Superior temporal gyrus (tissue), 1 donor: ENCODE measurements at regions not wholly inside any gene's neighbourhood (a gene's known extent, or its start where the extent isn't known, plus 50 kb on each side); places are given as distances from the start of the nearest gene placed in this dataset.
"Not testable (repeated sequence)": the region's sequence is repeated elsewhere in the genome, so short reads cannot be mapped to it uniquely, and the experiment has no call there.

ENCODE experiments used
- DNase-seq: peaks from one replicate; pipeline ENCODE4 v3.0.0-alpha.2; 2016; ENCODE audit errors: extremely low spot score

DNA sequence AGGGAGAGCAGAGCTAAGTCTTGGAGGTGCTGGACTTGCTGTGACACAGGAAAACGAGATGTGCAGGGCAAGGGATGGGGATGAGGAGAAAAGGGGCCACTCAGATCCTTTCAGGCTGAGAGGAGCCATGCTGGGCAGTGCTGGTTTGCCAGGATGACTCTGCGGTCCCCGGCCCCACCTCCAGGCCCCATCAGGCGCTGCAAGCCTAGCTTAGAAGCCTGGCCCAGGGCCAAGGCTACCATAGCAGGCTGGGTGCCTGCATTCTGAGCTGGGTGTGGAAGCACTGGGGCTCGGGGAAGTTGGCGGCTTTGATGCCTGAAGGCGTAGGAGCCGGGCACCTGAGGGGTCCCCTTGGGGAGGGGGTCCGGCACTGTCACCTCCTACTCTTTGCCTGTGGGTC is 341.2 kb upstream of the USP9Y start:
- no peak for DNase-seq

DNA sequence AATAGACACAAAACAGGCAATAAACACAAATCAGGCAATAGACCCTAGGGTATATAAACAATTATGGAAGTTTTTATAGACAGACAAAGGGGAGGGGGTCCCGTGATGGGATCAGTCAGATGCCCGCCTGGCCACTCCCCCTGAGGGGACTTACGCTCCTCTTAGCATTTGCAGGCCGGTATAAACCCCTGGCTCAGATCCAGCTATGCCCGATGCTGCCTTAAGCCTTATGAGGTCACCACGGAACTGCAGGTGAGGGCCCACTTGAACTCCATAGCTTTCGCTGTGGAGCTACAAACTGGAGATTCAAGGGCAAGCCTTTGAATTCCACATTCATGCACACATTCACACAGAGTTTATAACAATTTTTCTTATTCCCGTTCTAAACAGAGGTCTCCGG is 340.5 kb upstream of the USP9Y start:
- DNase-seq, result no peak

DNA sequence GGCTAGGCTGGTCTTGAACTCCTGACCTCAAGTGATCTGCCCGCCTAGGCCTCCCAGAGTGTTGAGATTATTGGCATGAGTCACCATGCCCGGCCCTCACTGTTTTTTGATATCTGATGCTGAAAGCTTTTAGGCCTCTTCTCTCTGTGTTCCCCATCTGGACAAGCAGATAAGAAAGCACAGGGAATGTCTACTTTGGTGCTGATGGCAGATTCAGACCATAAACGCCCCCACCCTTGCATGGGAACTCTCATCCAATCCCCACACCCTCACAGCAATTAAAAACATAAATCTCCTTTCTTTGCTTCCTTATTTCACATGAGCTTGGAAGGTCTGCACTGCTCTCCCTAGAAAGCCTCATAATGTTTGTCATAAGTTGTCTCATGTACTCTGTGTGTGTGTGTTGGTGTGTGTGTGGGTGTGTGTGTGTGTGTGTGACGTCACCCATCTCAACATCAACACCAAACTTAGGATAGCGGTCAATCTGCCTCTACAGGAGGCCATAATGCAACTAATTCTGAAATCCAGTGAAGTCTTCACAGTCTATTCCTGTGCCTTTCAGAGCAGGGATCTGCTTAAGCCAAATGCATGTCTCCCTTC is 335.6 kb upstream of the USP9Y start:
- DNase-seq, result no peak

DNA sequence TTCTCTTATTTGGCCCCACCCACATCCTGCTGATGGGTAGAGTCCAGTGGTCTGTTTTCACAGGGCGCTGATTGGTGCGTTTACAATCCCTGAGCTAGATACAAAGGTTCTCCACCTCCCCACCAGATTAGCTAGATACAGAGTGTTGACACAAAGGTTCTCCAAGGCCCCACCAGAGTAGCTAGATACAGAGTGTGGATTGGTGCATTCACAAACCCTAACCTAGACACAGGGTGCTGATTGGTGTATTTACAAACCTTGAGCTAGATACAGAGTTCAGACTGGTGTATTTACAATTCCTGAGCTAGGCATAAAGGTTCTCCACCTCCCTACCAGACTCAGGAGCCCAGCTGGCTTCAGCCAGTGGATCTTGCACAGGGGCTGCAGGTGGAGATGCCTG is 326.4 kb upstream of the USP9Y start:
- not testable (repeated sequence) for DNase-seq

DNA sequence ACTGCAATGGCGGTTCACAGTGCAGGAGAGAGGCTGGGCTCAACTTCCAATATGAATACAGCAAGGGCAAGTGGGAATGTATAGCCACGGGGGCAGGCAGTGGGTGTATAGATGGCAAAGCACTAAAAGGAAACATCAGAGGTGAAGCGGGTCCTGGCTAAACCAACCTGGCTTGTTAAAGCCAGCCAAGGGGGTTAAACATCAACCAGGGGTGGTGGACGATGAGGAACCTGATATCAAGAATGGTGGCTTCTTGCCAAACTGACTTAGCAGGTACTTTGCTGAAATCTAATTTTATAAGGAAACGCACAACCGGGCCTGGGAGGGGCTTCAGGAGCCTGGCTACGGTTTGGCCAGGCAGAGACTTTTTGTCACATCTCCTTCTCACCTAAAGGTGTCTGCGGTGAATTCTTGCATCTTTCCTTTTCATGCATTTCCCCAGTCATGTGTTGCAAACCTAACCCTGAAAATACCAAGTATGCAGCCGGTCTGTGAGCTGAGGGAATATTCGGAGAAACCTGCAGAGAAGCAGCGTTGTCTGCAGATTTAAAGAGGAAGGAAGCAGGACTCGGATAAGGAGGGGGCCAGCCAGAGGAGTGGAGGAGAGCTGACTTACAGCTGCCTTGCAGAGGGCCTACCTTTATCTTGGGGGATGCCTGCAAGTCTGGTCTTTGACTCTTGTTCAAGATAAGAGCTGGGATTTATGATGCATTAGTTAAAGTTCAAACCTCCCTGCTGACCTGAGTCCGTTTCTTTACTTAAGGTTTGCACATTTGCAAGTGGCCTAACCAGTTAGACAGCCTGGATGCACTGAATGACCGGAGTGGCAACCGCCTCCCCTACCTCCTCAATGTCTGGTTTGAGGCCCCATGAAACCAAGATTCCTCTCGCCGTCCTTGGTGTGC is 309.1 kb upstream of the USP9Y start:
- DNase-seq, result not testable (repeated sequence)

DNA sequence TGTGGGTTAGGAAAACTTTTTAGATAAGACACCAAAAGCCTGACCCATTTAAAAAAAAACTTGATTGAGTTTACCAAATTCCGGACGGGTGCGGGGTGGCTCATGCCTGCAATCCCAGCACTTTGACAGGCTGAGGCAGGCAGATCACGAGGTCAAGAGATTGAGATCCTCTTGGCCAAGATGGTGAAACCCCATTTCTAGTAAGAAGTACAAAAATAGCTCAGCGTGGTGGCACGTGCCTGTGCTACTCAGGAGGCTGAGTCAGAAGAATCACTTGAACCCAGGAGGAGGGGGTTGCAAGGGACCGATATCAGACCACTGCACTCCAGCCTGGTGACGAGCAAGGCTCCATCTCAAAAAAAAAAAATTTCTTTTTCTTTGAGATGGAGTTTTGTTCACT is 307.8 kb upstream of the USP9Y start:
- no peak for DNase-seq

DNA sequence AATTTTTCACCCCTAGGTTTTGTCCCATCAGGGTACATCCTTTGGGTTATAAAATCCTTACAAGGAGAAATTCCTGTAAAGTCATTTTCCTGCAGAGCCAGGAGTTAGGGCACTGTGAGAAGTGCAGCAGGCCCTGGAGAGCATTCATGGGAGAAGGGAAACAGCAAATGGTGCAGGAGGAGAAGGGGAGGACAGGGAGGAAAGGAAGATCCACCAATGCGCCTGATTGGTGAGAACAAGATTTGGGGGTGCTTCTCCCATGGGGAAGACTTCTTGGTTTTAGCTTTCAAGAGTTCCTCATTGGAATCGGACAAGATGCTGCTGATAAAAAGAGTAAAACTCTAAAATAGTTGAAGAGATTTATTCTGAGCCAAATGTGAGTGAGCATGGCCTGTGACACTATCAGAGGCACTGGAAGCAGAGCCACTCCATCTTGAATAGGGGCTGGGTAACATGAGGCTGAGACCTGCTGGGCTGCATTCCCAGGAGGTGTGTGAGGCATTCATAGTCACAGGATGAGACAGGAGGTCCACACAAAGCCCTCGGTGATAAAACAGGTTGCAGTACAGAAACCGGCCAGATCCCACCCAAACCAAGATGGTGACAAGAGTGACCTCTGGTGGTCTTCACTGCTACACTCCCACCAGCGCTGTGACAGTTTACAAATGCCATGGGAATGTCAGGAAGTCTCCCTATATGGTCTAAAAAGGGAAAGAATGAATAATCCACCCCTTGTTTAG is 305.5 kb upstream of the USP9Y start:
- DNase-seq, result not testable (repeated sequence)

DNA sequence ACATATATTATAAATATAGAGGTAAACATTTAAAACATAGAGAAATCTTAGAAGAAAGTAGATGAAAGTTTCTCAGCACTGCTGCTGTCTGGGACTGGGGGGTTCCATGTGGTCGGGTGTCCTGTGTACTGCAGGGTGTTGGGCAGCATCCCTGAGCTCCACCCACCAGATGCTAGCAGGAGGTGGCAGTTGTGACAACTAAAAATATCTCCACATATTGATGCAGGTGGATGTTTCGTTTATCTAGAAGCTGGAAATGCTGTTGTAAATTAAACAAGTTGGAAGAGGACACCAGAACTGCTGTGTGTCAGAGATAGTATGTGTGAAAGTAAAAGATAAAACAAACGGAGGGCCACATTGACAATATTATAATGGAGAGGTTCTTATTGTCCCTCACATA is 297.1 kb upstream of the USP9Y start:
- no peak for DNase-seq

DNA sequence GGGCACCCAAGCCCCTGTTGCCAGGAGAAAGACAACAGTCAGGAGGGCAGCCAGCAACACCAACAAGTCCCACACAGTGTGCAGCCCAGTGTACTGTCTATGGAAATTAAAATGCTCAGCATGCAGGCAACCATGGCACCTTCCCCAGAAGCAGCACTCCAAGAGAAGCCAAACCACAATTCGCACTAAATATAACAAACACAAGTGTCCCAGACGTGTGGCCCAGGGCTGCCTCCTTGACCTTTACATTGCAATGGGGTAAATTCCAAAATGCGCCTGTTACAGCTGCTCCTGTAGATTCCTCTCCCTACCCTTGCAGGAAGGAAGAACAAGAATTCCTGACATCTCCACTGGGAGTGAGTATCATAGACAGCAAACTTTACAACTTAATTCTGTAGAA is 292.8 kb upstream of the USP9Y start:
- no peak for DNase-seq

DNA sequence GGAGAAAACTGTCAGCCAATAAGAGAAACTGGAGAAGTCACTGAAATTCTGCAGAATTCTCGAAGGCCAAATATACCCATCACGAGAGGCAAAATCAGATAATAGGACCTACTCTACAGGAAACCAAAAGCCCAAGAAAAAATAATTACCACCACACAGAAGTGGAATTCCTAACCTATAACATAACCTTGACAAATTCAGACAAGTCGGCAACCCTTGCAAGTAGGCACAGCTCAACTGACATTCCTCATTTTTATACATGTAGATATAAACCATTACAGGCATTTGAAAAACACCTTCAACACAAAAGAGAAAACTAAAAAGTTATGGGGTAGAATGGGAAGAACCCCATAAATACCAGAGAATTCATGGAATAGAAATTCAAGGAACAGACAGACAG is 290.3 kb upstream of the USP9Y start:
- no peak for DNase-seq

DNA sequence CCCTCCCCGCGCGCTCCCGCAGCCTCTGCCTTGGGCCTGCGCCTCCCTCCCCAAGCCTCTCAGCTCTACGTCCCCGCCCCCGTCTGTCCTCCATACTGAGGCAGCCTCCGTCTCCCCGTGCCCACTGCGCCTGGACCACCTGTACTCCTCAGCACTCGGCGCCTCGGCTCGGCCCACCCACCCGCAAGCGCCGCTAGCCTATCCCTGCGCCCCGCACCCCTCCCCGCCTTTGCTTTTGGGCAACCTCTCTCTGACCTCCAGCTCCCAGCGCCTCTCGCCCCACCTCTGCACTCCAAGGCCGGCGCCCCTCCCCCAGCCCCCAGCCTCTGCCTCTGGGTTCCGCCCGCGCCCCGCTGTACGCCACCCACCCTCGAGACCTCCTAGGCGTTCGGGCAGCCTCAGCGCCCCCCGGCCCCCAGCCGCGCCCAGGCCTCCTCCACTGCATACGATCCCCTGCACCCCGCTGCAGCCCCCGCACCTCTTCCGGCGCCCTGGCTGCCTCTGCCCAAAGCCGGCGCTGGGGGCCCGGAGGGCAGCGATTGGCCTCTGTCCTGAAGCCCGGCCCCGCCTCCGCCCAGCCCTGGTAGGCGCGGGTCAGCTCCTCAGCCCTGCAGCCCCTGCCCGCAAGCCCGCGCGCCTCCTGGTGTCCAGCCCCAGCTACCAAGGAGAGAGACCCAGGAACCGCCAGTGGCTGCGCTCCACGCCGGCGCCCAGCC is 279.8 kb upstream of the USP9Y start:
- no peak for DNase-seq

DNA sequence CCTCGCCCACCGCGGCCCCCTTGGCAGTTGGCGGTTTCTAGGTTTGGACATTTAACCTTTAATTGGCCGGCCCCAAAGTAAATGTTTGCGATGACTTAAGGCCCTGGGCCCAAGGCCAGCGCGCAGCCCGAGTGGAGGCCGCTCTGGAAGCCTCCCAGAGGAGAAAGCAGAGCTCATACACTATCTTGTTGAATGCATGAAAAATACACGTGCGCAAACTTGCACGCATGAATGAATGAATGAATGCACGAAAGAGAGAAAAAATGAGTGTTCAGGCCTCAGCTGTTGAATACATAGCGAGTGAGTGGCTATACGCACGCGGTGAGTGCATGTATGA is 279.3 kb upstream of the USP9Y start:
- DNase-seq, result no peak

DNA sequence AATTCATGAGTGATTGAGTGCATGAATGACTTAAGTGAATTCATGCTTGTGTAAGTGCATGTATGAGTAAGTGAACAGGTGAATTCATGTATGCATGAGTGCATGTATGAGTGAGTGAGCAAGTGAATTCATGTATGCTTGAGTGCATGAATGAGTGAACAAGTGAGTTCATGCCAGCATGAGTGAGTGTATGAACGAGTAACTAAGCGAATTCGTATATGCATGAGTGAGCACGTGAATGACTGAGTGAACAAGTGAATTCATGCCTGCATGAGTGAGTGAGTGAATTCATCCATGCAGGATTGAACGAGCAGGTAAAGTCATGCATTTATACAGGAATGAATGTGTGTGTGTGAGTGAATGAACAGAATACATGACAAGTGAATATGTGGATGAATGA is 278.5 kb upstream of the USP9Y start:
- DNase-seq, result no peak

DNA sequence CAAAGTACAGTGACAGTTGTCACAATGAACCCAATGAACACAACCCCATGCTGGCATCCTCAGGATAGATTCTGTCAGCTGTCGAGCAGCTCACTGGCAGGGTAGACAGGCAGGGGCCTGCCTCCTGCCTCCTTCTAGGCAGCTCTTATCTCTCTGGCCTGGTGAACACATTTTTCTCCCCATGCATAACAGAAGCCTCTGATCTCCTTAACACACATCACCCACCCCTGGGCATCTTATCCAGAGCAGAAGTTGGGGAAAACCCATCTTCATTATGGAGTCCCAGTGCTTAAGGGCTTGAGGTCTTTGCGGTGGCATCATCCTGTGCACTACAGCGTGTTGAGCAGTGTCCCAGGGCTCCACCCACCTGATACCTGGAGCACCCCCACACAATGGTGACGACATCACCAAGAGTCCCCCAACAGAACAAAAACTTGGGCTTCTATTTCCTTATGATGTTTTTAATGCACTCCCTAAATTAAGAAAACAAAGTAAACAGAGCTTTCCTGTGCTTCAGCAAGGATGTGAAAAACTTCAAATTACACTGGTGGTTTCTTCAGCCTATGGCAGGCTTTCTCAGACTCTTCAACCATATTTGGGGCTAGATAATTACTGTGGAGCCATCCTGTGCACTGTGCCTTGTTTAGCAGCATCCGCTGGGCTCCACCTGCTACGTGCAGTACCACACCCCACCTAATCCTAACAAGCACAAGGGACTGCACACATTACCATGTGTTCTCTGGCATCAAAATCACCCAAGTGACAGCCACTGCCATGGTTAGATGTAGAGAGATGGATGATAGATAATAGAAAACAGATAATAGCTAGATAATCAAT is 277.4 kb upstream of the USP9Y start:
- no peak for DNase-seq

DNA sequence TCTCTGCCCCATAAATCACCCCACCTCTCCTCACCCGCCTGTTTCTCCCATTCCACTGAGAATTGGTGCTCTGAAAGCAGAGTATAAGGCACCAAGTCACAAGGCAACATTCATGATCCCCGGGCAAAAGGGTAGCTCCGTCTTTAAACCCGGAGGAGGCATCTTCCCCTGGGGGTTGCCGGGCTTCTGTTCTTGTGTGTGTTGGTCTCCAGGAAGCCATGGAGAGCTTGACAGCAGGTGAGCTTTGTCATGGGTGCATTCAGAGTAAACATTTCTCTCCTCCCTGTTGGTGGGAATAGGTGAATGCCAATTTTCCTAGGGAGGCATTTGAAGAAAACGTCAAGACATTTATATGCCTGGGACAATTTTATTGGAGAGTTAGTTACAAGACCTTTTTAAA is 275.5 kb upstream of the USP9Y start:
- DNase-seq, result no peak

DNA sequence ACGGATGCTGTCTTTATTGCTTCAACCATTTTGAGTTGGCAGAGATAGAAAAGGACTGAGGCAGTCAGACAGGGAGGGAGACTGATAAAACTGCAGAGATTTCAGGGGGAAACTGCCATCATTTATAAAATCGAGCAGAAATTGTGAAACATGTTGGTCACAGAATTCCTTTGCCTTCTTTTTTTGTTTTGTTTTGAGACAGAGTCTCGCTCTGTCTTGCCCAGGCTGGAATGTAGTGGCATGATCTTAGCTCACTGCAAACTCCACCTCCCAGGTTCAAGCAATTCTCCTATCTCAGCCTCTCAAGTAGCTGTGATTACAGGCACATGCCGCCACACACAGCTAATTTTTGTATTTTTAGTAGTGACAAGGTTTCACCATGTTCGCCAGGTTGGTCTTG is 273.7 kb upstream of the USP9Y start:
- no peak for DNase-seq

DNA sequence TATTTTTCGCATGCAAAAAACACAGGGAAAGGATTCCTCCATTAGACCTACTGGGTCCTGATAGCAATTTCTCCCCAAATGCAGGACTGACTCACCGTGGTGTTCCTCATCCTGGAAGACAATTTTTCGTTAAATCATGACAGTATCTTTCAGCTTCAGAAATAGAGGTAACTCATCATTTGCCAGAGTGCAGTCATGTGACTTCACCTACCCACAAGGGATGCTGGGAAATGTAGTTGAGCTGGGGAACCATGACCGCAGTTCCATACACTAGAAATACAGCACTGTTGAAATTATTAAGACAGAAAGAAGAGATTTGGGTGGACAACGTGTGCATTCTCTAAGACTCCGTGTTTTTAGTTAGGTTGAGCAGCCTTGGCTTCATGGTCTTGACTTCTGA is 269.5 kb upstream of the USP9Y start:
- peak; percentile 15 for DNase-seq

DNA sequence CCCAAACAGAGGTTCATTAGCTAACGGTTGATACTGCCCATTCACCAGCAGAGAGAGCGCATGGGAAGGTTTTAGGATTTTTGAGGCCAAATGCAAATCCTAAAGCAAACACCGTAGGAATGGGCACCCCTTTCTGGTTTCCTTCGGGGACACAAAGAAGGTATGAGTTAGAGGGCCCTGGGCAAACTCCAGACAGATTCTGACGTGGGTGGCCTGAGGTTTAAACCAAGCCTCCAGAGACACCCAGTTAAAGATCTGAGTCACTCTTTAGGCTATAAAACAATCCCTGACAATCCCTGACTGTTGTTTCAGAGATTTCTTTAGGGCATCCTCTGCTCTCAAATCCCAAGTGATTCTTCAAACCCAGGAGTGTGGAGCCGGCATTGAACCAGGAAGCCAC is 262.2 kb upstream of the USP9Y start:
- not testable (repeated sequence) for DNase-seq

DNA sequence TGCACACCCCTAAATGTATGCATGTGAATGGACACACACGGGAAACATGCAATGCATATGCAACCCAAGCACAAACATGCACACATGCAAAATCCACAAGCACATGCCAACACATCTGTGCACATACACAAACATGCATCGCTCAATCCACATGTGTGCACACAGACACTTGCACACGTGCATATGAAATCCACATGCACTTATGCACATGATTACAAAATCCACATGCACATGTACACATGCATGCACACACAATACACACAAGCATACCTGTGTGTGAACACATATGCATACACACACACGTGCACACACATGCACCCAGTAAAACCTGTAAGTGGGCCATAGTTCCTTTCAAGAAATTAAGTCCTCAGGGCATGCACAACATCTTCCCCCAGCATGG is 256.8 kb upstream of the USP9Y start:
- no peak for DNase-seq

DNA sequence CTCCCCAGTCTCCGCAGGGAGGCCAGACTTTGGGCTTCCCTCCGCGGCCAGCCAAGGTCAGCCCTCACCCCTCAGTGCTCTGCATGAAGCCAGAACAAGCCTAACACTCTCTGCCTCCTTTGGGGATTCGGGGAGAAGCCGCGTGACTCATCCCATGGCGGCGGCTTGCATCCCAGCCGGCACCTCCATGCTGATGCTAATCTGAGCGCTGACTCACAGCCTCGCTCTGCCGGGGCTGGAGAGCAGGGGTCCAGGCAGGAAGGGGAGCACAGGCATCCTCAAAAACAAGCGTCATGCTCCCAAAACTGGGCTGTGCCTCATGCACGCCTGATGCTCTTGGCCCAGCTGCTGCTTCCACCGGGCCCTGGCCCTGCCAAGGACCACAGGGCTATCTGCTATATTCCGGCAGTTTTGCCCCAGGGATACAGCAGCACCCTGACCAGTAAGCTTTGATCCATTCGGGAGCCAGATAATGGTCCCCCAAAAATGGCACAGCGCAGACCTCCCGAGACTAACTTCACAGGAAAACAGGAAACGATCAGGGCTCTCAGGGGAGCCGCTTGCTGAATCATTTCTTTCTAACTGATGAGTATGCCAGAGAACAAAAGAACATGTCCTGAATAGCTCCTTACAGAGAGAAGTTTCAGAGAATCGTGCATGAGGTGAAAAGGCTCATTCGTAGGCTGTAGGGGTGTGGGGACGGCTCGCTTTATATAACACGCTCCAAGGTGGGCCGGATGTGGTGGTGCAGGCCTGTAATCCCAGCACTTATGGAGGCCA is 254.4 kb upstream of the USP9Y start:
- DNase-seq, result not testable (repeated sequence)

DNA sequence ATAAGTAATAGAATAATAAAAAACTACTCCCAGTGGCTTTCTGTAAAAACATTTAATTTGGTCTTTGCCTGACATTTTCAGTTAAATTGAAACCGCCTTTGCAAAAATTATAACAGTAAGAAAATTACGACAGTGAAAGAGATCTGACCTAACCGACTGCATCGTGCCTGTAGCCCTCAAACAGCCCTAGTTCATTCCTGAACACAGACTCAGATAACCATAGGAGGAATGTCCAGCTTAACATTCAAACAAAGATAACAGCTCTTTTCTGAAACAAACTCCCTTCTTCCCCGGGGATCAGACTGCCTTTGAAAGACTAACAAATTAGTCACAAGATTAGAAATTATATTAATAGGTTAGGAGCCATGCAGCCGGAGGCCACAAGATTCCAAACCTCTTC is 252.5 kb upstream of the USP9Y start:
- DNase-seq, result not testable (repeated sequence)
